IMR-90 (cell line): ENCODE measurements at regions not wholly inside any gene's neighbourhood (a gene's known extent, or its start where the extent isn't known, plus 50 kb on each side); places are given as distances from the start of the nearest gene placed in this dataset.

Experiments
- ATAC-seq: fragments of 200-7000 bp; cut with Tn5 transposase; 2 replicates; pipeline ENCODE4 v1.9.1; 2020; ENCODE audit warnings: low read depth, mild to moderate bottlenecking, moderate library complexity
- BruUV-seq: library from RNA; stranded (reverse); fragments of 400-500 nt; replicated peaks from 2 replicates; lab custom pipeline; 2021; lab: Mats Ljungman, UMichigan
- CTCF ChIA-PET: fragments of 300-600 bp; formaldehyde crosslinking; extraction: SDS; loops from one replicate; lab custom pipeline; 2021; ENCODE audit warnings: antibody characterized with exemption; lab: Yijun Ruan, JAX
- POLR2A ChIA-PET: fragments of 300-600 bp; sonication (Branson Sonifier 250); formaldehyde crosslinking; loops from one replicate; lab custom pipeline; 2022; ENCODE audit warnings: antibody characterized with exemption; ENCODE audit not compliant: unreplicated experiment; lab: Charles Lee
- DNase-seq: peaks from one replicate; pipeline ENCODE4 v3.0.0; 2013
- H2AFZ ChIP-seq: replicated peaks from 2 replicates; pipeline ENCODE3; 2013; ENCODE audit warnings: low read length, mild to moderate bottlenecking; ENCODE audit not compliant: poor library complexity
- H2AK5ac ChIP-seq: 2 replicates; pipeline ENCODE4 v1.6.1; 2013; ENCODE audit warnings: low read depth, low read length, inconsistent platforms
- H2AK9ac ChIP-seq: replicated peaks from 2 replicates; pipeline ENCODE3; 2013; ENCODE audit warnings: mild to moderate bottlenecking, low read depth, low read length, moderate library complexity; ENCODE audit not compliant: poor library complexity
- H2BK120ac ChIP-seq: 2 replicates; pipeline ENCODE4 v1.6.1; 2013; ENCODE audit warnings: low read depth, low read length, inconsistent platforms
- H2BK15ac ChIP-seq: 3 replicates; pipeline ENCODE4 v1.6.1; 2013; ENCODE audit warnings: low read depth, low read length, inconsistent platforms
- H2BK20ac ChIP-seq: 2 replicates; pipeline ENCODE4 v1.6.1; 2013; ENCODE audit warnings: low read depth, mild to moderate bottlenecking, inconsistent platforms, low read length, moderate library complexity
- H2BK5ac ChIP-seq: 2 replicates; pipeline ENCODE4 v1.6.1; 2013; ENCODE audit warnings: mild to moderate bottlenecking, low read depth, low read length, inconsistent platforms; ENCODE audit not compliant: poor library complexity, severe bottlenecking
- H3K14ac ChIP-seq: replicated peaks from 2 replicates; pipeline ENCODE4 v1.6.1; 2013; ENCODE audit warnings: low read depth, low read length, inconsistent platforms
- H3K18ac ChIP-seq: 2 replicates; pipeline ENCODE4 v1.6.1; 2013; ENCODE audit warnings: low read depth, low read length, control low read depth
- H3K23ac ChIP-seq: 2 replicates; pipeline ENCODE4 v1.6.1; 2013; ENCODE audit warnings: low read depth, low read length, inconsistent platforms
- H3K27ac ChIP-seq: 2 replicates; pipeline ENCODE4 v1.5.1; 2013; ENCODE audit warnings: mild to moderate bottlenecking, control low read depth, low read length; ENCODE audit not compliant: insufficient read depth
- H3K27me3 ChIP-seq: 2 replicates; pipeline ENCODE4 v1.6.1; 2013; ENCODE audit warnings: low read length; ENCODE audit not compliant: control insufficient read depth, insufficient read depth
- H3K36me3 ChIP-seq: 2 replicates; pipeline ENCODE4 v1.6.1; 2013; ENCODE audit warnings: low read length, mixed read lengths; ENCODE audit not compliant: control insufficient read depth, insufficient read depth
- H3K4ac ChIP-seq: 2 replicates; pipeline ENCODE4 v1.6.1; 2013; ENCODE audit warnings: low read depth, low read length, inconsistent platforms
- H3K4me1 ChIP-seq: 2 replicates; pipeline ENCODE4 v1.6.1; 2013; ENCODE audit warnings: low read length, mixed read lengths; ENCODE audit not compliant: control insufficient read depth, insufficient read depth
- H3K4me2 ChIP-seq: 2 replicates; pipeline ENCODE4 v1.6.1; 2013; ENCODE audit warnings: low read depth, mild to moderate bottlenecking, control low read depth, low read length, moderate library complexity
- H3K4me3 ChIP-seq: 2 replicates; pipeline ENCODE4 v1.5.1; 2013; ENCODE audit warnings: low read depth, mild to moderate bottlenecking, control low read depth, low read length, moderate library complexity; ENCODE audit not compliant: insufficient read depth
- H3K56ac ChIP-seq: 2 replicates; pipeline ENCODE4 v1.6.1; 2013; ENCODE audit warnings: low read length, inconsistent platforms; ENCODE audit not compliant: insufficient read depth; ENCODE audit errors: extremely low read depth
- H3K79me1 ChIP-seq, 2 experiments: 2 replicates each; pipeline ENCODE4 v1.6.1; 2013; ENCODE audit warnings: low read length in 2 of 2, inconsistent platforms in 1 of 2, low read depth in 1 of 2
- H3K9ac ChIP-seq: 2 replicates; pipeline ENCODE4 v1.6.1; 2013; ENCODE audit warnings: low read depth, low read length, control low read depth
- H3K9me1 ChIP-seq: 2 replicates; pipeline ENCODE4 v1.6.1; 2013; ENCODE audit warnings: low read length, inconsistent platforms; ENCODE audit not compliant: insufficient read depth
- H3K9me3 ChIP-seq: 2 replicates; pipeline ENCODE4 v1.6.1; 2013; ENCODE audit warnings: low read length; ENCODE audit not compliant: control insufficient read depth, insufficient read depth
- H4K20me1 ChIP-seq: 2 replicates; pipeline ENCODE4 v1.6.1; 2013; ENCODE audit warnings: low read length, inconsistent platforms; ENCODE audit not compliant: insufficient read depth
- H4K5ac ChIP-seq: 2 replicates; pipeline ENCODE4 v1.6.1; 2013; ENCODE audit warnings: mild to moderate bottlenecking, low read depth, low read length, control low read depth
- H4K8ac ChIP-seq, 2 experiments: 2 replicates each; pipeline ENCODE4 v1.6.1; 2013; ENCODE audit warnings: low read depth in 2 of 2, low read length in 2 of 2, control low read depth in 1 of 2, inconsistent platforms in 1 of 2
- H4K91ac ChIP-seq: 2 replicates; pipeline ENCODE4 v1.6.1; 2013; ENCODE audit warnings: low read depth, low read length, inconsistent platforms; ENCODE audit not compliant: insufficient read depth
- ELK1 ChIP-seq: fragments of 150-350 bp; IDR thresholded peaks from 2 replicates; pipeline ENCODE4 v1.6.1; 2016; ENCODE audit warnings: low read depth, mild to moderate bottlenecking, low read length, moderate library complexity, borderline replicate concordance
- MAFK ChIP-seq: IDR thresholded peaks from 2 replicates; pipeline ENCODE4 v1.6.1; 2012; ENCODE audit warnings: low read depth, low read length, improper control_type of control experiment
- MXI1 ChIP-seq: IDR thresholded peaks from 2 replicates; pipeline ENCODE4 v1.6.1; 2012; ENCODE audit warnings: low read depth, mild to moderate bottlenecking, low read length, moderate library complexity, borderline replicate concordance
- NFE2L2 ChIP-seq: fragments of 150-350 bp; IDR thresholded peaks from 2 replicates; pipeline ENCODE4 v1.6.1; 2016; ENCODE audit warnings: low read depth, mild to moderate bottlenecking, low read length
- POLR2A ChIP-seq: IDR thresholded peaks from 2 replicates; pipeline ENCODE4 v1.6.1; 2012; ENCODE audit warnings: mild to moderate bottlenecking, low read depth, low read length
- RAD21 ChIP-seq: IDR thresholded peaks from 2 replicates; pipeline ENCODE4 v1.6.1; 2012; ENCODE audit warnings: low read length, improper control_type of control experiment
- RFX5 ChIP-seq: IDR thresholded peaks from 2 replicates; pipeline ENCODE4 v1.8.0; 2012; ENCODE audit warnings: low read depth, mild to moderate bottlenecking, low read length, moderate library complexity
- SMC3 ChIP-seq: fragments of 150-350 bp; IDR thresholded peaks from 2 replicates; pipeline ENCODE4 v1.6.1; 2016; ENCODE audit warnings: low read depth, mild to moderate bottlenecking, antibody characterized with exemption, low read length, moderate library complexity
- WGBS, 2 experiments: methylation state at CpG; one replicate each; pipeline versions ENCODE4 v1.1.5 to v1.1.7; 2013; ENCODE audit warnings: missing lambda C conversion rate in 2 of 2; ENCODE audit not compliant: insufficient read length in 1 of 2; ENCODE audit errors: extremely low coverage in 2 of 2; 5-methylcytosine and 5-hydroxymethylcytosine counted together
- dilution Hi-C: fragments of 300-500 bp; cut with HindIII; formaldehyde crosslinking; loops from one replicate; pipeline ENCODE4 v1.14.3; 2018; ENCODE audit warnings: low sequenced_read_pairs; ENCODE audit not compliant: unreplicated experiment
- in situ Hi-C: fragments of 300-500 bp; cut with MboI; formaldehyde crosslinking; loops from 3 replicates; pipeline ENCODE4 v1.14.3; 2019; ENCODE audit warnings: low sequenced_read_pairs, inconsistent platforms, mixed read lengths
- intact Hi-C: fragments of 100-400 bp; cut with micrococcal nuclease; formaldehyde crosslinking; loops from 2 replicates; pipeline ENCODE4 v1.10.0; 2022
- TF ChIP-seq, protein P1 (sequence below): conservative IDR thresholded peaks from 2 replicates; pipeline ENCODE4 v1.5.1; 2012; ENCODE audit warnings: mild to moderate bottlenecking, low read depth, low read length, improper control_type of control experiment
- TF ChIP-seq, protein P2 (sequence below): fragments of 150-350 bp; IDR thresholded peaks from 2 replicates; pipeline ENCODE4 v1.6.1; 2017; ENCODE audit warnings: mild to moderate bottlenecking, antibody characterized with exemption, low read length, low read depth

DNA sequence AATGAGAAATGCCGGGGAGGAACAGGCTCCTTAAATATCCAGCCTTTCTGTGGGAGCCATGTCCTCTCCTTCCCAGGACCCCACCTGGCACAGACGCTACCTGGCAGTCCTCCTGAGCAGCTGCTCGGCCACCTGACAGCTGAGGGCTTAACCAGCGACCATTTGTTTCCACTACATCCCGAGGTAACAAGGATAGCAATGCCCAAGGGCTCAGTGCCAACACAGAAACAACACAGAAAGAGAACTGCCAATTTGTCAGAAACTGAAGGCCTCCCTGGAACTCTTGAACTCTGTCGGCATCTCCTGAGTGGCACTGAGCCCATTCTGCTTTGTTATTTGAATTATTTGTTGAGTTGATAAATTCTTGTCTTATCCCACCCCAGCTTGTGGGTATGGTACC lies 122.2 kb upstream of the ARHGAP28 start:
- H3K4me2 ChIP-seq: no peak overlapping the region
- no peaks in the 10 kb centered on the region for H3K9me3 ChIP-seq
- no peak overlapping the region for H4K8ac ChIP-seq

More for the DNA sequence above, 122.2 kb upstream of the ARHGAP28 start:
- Histone ChIP-seq H3K4ac (no peak overlapping the region), H3K27ac (no peak overlapping the region), H2BK5ac (no peak overlapping the region), H3K27me3 (no peaks in the 10 kb centered on the region; the same call in 1 of the 2 replicates), H2AFZ (no peak overlapping the region), H3K18ac (no peak overlapping the region; the same call in 1 of the 2 replicates), H4K5ac (no peak overlapping the region), H3K9me1 (no peaks in the 10 kb centered on the region; the same call in 1 of the 2 replicates), H3K14ac (no peak overlapping the region), H4K20me1 (no peaks in the 10 kb centered on the region), H2BK15ac (no peak overlapping the region), H3K79me1 (no peaks in the 10 kb centered on the region), H3K56ac (no peak overlapping the region), H3K9ac (no peak overlapping the region), H2BK20ac (no peak overlapping the region), H2BK120ac (no peak overlapping the region), H2AK9ac (no peak overlapping the region), H3K4me1 (peaks cover 4% of the 10 kb centered on the region; the same call in 1 of the 2 replicates), H3K4me3 (no peak overlapping the region), H3K36me3 (no peaks in the 10 kb centered on the region), H4K91ac (no peak overlapping the region), H3K23ac (no peak overlapping the region), H2AK5ac (no peak overlapping the region)
- POLR2A ChIA-PET: no interaction called here
- intact Hi-C loops (no loop called here), dilution Hi-C loops (no loop called here), in situ Hi-C loops (no loop called here)
- ATAC-seq (no peak), DNase-seq (no peak)
- TF ChIP-seq MXI1 (no peak), SMC3 (no peak), NFE2L2 (no peak), ELK1 (no peak), RFX5 (no peak), MAFK (no peak), POLR2A (no peak), RAD21 (no peak)
- TF ChIP-seq, protein P1, sequence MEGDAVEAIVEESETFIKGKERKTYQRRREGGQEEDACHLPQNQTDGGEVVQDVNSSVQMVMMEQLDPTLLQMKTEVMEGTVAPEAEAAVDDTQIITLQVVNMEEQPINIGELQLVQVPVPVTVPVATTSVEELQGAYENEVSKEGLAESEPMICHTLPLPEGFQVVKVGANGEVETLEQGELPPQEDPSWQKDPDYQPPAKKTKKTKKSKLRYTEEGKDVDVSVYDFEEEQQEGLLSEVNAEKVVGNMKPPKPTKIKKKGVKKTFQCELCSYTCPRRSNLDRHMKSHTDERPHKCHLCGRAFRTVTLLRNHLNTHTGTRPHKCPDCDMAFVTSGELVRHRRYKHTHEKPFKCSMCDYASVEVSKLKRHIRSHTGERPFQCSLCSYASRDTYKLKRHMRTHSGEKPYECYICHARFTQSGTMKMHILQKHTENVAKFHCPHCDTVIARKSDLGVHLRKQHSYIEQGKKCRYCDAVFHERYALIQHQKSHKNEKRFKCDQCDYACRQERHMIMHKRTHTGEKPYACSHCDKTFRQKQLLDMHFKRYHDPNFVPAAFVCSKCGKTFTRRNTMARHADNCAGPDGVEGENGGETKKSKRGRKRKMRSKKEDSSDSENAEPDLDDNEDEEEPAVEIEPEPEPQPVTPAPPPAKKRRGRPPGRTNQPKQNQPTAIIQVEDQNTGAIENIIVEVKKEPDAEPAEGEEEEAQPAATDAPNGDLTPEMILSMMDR: no peak
- TF ChIP-seq, protein P2, sequence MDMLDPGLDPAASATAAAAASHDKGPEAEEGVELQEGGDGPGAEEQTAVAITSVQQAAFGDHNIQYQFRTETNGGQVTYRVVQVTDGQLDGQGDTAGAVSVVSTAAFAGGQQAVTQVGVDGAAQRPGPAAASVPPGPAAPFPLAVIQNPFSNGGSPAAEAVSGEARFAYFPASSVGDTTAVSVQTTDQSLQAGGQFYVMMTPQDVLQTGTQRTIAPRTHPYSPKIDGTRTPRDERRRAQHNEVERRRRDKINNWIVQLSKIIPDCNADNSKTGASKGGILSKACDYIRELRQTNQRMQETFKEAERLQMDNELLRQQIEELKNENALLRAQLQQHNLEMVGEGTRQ: no peak
- CTCF ChIA-PET: no interaction called here
- 100% methylated on average over 2 of the region's 6 CpGs; no CpG with 5 or more reads in 1 of the 2 experiments for WGBS, 2 experiments
- BruUV-seq: no TSS peak
